ENCODE measurements at regions not wholly inside any gene's neighbourhood (a gene's known extent, or its start where the extent isn't known, plus 50 kb on each side); places are given as distances from the start of the nearest gene placed in this dataset.

- no peaks in the 10 kb centered on the region for H3K36me3 ChIP-seq
- TF ChIP-seq POLR2AphosphoS5 (IDR thresholded peaks at IDR 0.05) = no peak
- no peak for TF ChIP-seq CTCF (IDR thresholded peaks at IDR 0.05)
- no peak for TF ChIP-seq POLR2A (IDR thresholded peaks at IDR 0.05)
- intact Hi-C loops (cut with DNase I) = no loop called here
- H3K27me3 ChIP-seq (replicated peaks; ENCODE audit: insufficient read depth) = no peaks in the 10 kb centered on the region
- H3K9me3 ChIP-seq = no peaks in the 10 kb centered on the region
- no peaks in the 10 kb centered on the region for H3K4me1 ChIP-seq (replicated peaks)
- no peak for DNase-seq (ENCODE audit: low spot score)
- H3K4me3 ChIP-seq = no peak overlapping the region
- no peak overlapping the region for H3K27ac ChIP-seq
- WGBS = 80% methylated on average over 15 of the region's 15 CpGs
Observed at GRCh38 chr16:86095131-86095752, 196.3 kb downstream of the IRF8 start.

- Histone ChIP-seq H3K4me1 (replicated peaks) (no peaks in the 10 kb centered on the region), H3K36me3 (no peaks in the 10 kb centered on the region), H3K27ac (no peak overlapping the region), H3K4me3 (no peak overlapping the region), H3K27me3 (replicated peaks; ENCODE audit: insufficient read depth) (no peaks in the 10 kb centered on the region), H3K9me3 (no peaks in the 10 kb centered on the region)
- DNase-seq (ENCODE audit: low spot score) = no peak
- intact Hi-C loops (cut with DNase I) = no loop called here
- 92% methylated on average over 6 of the region's 6 CpGs for WGBS
- TF ChIP-seq CTCF (IDR thresholded peaks at IDR 0.05) = no peak
- TF ChIP-seq POLR2A (IDR thresholded peaks at IDR 0.05) = no peak
- no peak for TF ChIP-seq POLR2AphosphoS5 (IDR thresholded peaks at IDR 0.05)
Observed at GRCh38 chr16:86095906-86096485, 197.0 kb downstream of the IRF8 start.

GRCh38 chr16:86096850-86097249, 197.9 kb downstream of the IRF8 start:
- Histone ChIP-seq H3K9me3 (no peaks in the 10 kb centered on the region), H3K27ac (no peak overlapping the region), H3K4me3 (no peak overlapping the region), H3K36me3 (no peaks in the 10 kb centered on the region), H3K27me3 (replicated peaks; ENCODE audit: insufficient read depth) (no peaks in the 10 kb centered on the region), H3K4me1 (replicated peaks) (no peaks in the 10 kb centered on the region)
- TF ChIP-seq POLR2A (IDR thresholded peaks at IDR 0.05) (no peak), CTCF (IDR thresholded peaks at IDR 0.05) (no peak), POLR2AphosphoS5 (IDR thresholded peaks at IDR 0.05) (no peak)
- no peak for DNase-seq (ENCODE audit: low spot score)
- 74% methylated on average over 7 of the region's 7 CpGs for WGBS
- intact Hi-C loops (cut with DNase I) = no loop called here

GRCh38 chr16:86099326-86099725, 200.4 kb downstream of the IRF8 start:
- Histone ChIP-seq H3K36me3 (no peaks in the 10 kb centered on the region), H3K4me3 (no peak overlapping the region), H3K9me3 (no peaks in the 10 kb centered on the region), H3K27ac (no peak overlapping the region), H3K27me3 (replicated peaks; ENCODE audit: insufficient read depth) (no peaks in the 10 kb centered on the region), H3K4me1 (replicated peaks) (no peaks in the 10 kb centered on the region)
- 79% methylated on average over 10 of the region's 10 CpGs for WGBS
- DNase-seq (ENCODE audit: low spot score) = no peak
- intact Hi-C loops (cut with DNase I) = no loop called here
- no peak for TF ChIP-seq POLR2AphosphoS5 (IDR thresholded peaks at IDR 0.05)
- TF ChIP-seq POLR2A (IDR thresholded peaks at IDR 0.05) = no peak
- no peak for TF ChIP-seq CTCF (IDR thresholded peaks at IDR 0.05)
